ENCODE measurements at regions not wholly inside any gene's neighbourhood (a gene's known extent, or its start where the extent isn't known, plus 50 kb on each side); places are given as distances from the start of the nearest gene placed in this dataset.

- DNase-seq = no peak
Measured at GRCh38 chr1:102050556-102050955, 53.8 kb upstream of the OLFM3 start.

DNA sequence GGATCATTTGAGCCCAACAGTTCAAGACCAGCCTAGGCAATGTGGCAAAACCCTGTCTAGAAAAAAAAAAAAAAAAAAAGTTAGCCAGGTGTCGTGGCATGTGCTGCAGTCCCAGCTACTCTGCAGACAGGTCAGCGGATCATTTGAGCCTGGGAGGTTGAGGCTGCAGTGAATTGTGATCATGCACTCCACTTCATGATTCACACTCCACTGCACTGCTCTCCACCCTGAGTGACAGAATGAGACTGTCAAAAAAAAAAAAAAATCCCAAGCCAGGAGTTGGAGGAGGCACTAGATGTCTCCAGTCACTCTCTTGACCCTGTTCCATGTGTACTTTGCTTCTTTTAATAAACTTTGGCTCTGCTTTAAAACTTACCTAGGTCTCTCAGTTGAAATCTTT lies 51.0 kb upstream of the OLFM3 start:
- DNase-seq = no peak

Data from hindlimb muscle (tissue), 1 donor.